NCI-H2196 (cell line): ENCODE measurements at regions not wholly inside any gene's neighbourhood (a gene's known extent, or its start where the extent isn't known, plus 50 kb on each side); places are given as distances from the start of the nearest gene placed in this dataset.
"Not testable (repeated sequence)": the region's sequence is repeated elsewhere in the genome, so short reads cannot be mapped to it uniquely, and the experiment has no call there.

Experiments used
- DNase-seq: peaks from one replicate; lab custom pipeline; 2025; ENCODE audit not compliant: unreplicated experiment; lab: John Stamatoyannopoulos, UW

GRCh38 chr4:138860357-138860756 lies 155.2 kb upstream of the NOCT start:
- DNase-seq, result not testable (repeated sequence)

- DNase-seq, result peak; percentile 3
Measured at GRCh38 chr4:138859254-138859653, 156.3 kb upstream of the NOCT start.

- no peak for DNase-seq
Measured at GRCh38 chr4:138858419-138858818, 157.2 kb upstream of the NOCT start.

GRCh38 chr4:138857416-138857815 lies 158.2 kb upstream of the NOCT start:
- DNase-seq, result no peak

GRCh38 chr4:138852681-138853080 lies 162.9 kb upstream of the NOCT start:
- DNase-seq, result no peak

GRCh38 chr4:138851391-138852335 lies 163.9 kb upstream of the NOCT start:
- DNase-seq, result no peak

DNA sequence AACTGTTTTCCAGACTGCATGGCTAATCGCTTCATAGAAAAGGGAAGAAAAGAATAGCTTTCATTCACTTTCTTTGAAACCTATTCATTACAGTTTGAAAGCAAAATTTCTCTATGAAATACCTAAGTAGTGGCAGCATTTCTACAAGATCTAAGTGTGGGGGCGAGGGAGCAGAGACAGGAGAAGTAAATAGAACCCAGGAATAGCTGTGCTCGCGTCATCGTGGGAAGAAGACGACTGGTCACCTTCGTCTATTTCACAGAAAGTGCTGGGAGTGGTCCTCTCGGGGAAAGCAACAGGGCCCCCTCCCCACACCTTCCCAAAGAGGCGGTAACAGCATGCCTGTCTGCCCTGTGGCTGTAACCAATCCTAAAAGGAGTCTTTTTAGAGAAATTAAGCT lies 169.9 kb upstream of the NOCT start:
- DNase-seq, result no peak

GRCh38 chr4:138845054-138845453 lies 170.5 kb upstream of the NOCT start:
- no peak for DNase-seq

DNA sequence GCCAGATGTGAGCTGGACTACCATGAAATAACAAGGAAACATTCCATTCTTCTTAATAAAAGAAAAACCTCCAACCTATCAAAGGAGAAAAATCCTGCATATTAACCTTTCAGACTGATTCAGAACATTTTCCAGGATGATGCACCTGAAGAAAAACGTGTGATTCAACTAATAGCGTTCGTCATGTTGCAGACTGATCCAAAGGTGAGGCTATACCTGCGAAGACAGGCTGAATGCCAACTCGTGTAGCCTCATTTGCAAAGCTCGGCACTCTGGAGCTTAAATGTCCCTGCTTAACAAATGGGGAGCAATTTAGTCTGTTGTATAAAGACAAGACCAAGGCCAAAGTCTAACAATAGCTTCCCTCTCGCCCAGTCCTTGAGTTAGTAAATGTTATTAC lies 172.0 kb upstream of the NOCT start:
- DNase-seq, result no peak

DNA sequence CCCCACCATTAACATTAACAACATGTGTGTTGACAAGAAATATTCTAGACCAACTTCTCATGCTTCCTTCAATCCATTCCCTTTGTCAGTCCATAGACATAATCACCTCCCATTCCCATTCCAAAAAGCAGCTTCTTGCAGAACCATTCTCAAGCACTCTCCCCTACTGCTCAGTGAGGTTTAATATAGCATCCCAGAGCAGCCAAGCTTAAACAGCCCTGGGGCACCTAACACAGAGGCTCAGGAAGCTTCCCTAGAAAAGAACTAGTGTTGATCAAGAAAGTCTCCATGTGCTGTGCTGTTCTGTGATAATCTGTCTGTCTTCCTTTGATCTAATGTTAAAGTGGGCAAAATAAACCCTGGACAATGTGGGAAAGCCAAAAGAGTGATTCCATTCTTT lies 174.2 kb upstream of the NOCT start:
- DNase-seq, result no peak

GRCh38 chr4:138838251-138838650 lies 177.3 kb upstream of the NOCT start:
- DNase-seq, result no peak

DNA sequence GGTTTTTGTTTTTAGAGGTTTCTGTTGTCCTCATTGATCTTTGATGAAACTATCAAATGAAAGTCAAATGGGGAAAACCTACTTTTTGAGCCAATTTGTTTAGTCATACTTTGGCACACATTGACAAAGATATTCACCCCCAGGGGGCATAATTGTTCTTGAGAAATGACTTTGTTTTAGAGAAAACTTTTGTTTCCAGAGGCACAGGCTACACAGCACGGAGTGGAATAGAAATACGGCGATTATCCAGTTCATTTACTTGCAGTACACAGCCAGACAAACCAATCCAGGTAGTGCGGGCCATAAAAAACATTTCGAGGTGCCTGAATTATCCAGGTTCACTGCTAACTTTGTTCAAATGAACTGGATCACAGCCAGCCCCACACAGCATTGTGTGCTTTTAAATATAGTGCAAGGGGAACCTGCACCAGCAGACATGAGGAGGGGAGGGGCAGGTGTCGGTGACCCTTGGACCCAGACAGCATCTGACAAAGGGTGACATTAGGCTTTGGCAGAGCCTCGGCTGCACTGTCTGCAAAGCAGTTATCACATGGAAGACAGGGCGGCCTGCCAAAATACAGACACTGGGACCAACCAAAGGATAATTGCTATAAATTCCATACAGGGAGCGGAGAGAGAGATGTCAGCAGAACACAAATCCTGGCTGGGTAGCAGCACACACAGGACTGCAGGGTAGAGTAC lies 179.6 kb upstream of the NOCT start:
- no peak for DNase-seq

DNA sequence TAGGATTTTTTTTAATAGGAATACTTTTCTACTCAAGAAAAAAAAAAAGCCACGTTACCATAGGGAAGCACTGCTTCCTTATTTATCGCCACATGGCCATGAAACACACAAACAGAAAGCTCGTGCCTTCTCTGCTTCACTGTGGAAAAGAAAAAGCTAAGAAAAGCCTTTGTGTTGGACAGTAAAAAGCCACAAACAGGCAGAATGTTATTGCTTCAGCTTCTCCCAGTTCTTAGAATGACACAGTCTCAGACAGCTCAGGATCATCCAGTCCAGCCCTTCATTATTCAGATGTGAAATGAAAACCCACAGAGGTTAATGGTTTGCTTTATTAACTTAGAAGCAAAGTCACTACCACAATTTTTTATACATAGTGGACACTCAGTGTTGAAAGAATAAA lies 181.6 kb upstream of the NOCT start:
- DNase-seq, result no peak

- no peak for DNase-seq
Measured at GRCh38 chr4:138832563-138832962, 183.0 kb upstream of the NOCT start.

- no peak for DNase-seq
Measured at GRCh38 chr4:138831948-138832347, 183.6 kb upstream of the NOCT start.

DNA sequence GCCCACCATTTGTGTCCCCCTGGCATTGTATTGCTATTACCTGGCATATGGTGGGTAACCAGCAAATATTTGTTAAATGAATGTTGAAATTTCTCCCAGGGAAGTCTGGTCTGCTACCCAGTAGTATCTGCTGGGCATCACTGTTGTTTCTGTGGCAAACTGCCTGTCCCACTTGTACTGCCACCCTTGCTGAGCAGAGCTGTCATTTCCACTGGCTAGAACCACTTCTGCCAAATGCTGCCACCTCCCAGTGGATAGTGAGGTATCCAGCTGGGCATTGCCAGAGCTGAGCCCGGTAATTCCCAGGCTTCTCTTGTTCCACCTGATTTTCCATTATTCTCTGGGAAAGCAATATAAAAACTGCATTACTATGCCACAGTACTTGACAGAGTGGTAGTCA lies 186.7 kb upstream of the NOCT start:
- DNase-seq, result no peak

- no peak for DNase-seq
Measured at GRCh38 chr4:138826754-138827153, 188.8 kb upstream of the NOCT start.

GRCh38 chr4:138826322-138826721 lies 189.3 kb upstream of the NOCT start:
- DNase-seq, result no peak

- DNase-seq, result no peak
Measured at GRCh38 chr4:138821331-138821730, 194.2 kb upstream of the NOCT start.

DNA sequence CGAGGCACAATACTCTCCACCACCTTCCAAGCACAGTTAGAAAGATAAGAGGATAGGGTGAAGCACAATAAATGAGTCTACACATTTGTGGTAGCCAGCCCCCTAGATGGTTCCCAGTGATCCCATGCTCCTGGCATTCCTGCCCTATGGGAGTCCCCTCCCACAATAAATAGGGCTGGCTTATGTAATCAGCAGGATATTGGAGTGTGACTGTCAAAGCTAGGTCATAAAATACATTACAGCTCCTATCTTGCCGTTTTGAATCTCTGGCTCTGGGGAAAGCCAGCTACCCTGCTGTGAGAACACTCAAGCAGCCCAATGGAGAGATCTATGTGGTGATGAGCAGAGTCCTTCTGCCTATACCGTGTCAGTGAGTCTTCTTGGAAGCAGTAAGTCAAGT lies 198.7 kb upstream of the NOCT start:
- no peak for DNase-seq

DNA sequence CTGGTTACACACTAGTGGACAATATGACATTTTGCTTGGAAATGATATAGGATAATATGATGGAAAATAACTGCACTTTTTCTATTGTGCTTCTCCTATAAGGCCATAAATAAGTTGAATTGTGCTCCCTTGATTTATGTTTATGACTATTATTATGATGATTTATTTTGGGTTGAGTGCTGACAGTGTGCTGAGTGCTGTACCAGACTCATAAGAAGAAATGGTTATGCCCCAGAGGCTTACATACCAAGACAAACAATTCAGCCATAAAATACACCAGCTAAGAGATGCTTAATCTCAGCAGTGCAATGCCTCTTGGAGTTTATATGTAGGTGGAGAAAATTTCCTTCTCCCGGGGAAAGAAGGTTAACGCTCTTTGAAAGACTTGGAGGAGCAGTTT lies 199.8 kb upstream of the NOCT start:
- no peak for DNase-seq

DNA sequence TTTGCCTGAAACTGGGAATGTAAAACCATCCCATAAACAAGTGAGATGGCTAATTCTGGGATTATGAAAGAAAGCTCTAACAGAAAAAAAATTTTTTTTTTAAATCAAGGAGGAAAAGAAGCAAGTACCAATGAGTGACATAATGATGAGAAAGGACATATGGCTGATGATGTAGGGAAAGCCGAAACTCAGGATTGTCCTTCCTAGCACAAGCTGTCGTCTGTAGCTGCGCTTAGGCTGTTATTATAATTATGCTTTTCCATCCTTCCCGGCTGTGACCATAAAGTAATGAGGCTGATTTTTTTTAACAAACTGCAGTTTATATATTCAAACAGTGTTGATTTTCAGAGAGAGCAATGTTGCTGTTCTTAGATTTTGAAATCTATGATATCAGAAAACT lies 209.8 kb upstream of the NOCT start:
- no peak for DNase-seq
